MM.1S (cell line): ENCODE measurements at regions not wholly inside any gene's neighbourhood (a gene's known extent, or its start where the extent isn't known, plus 50 kb on each side); places are given as distances from the start of the nearest gene placed in this dataset.

ENCODE experiments used
- DNase-seq: peaks from one replicate; pipeline ENCODE4 v3.0.0-alpha.2; 2015
- H2AFZ ChIP-seq: fragments of 300-600 bp; sonication (generic); 2 replicates; pipeline ENCODE4 v1.6.0; 2016; ENCODE audit warnings: antibody characterized with exemption, low read length
- H3F3A ChIP-seq: fragments of 300-600 bp; sonication (generic); 2 replicates; pipeline ENCODE4 v1.6.1; 2016; ENCODE audit warnings: mild to moderate bottlenecking, antibody characterized with exemption, low read length, moderate library complexity, mixed read lengths; ENCODE audit not compliant: insufficient read depth
- H3K27ac ChIP-seq: fragments of 300-600 bp; sonication (generic); 2 replicates; pipeline ENCODE4 v1.5.1; 2016; ENCODE audit warnings: mild to moderate bottlenecking, low read length
- H3K27me3 ChIP-seq: fragments of 300-600 bp; sonication (generic); replicated peaks from 2 replicates; pipeline ENCODE4 v1.6.0; 2016; ENCODE audit warnings: low read length; ENCODE audit not compliant: insufficient read depth
- H3K36me3 ChIP-seq: fragments of 300-600 bp; sonication (generic); replicated peaks from 2 replicates; pipeline ENCODE4 v1.6.1; 2016; ENCODE audit warnings: mild to moderate bottlenecking, low read length, mixed read lengths; ENCODE audit not compliant: insufficient read depth
- H3K4me1 ChIP-seq: fragments of 300-600 bp; sonication (generic); 2 replicates; pipeline ENCODE4 v1.6.1; 2016; ENCODE audit warnings: low read length, mixed read lengths
- H3K4me2 ChIP-seq: fragments of 300-600 bp; sonication (generic); 2 replicates; pipeline ENCODE4 v1.6.0; 2016; ENCODE audit warnings: low read depth, low read length
- H3K4me3 ChIP-seq: fragments of 300-600 bp; sonication (generic); 2 replicates; pipeline ENCODE4 v1.5.1; 2016; ENCODE audit warnings: low read length, mixed read lengths
- H3K79me2 ChIP-seq: fragments of 300-600 bp; sonication (generic); 2 replicates; pipeline ENCODE4 v1.6.1; 2016; ENCODE audit warnings: mixed run types, low read length, mixed read lengths
- H3K9ac ChIP-seq: fragments of 300-600 bp; sonication (generic); 2 replicates; pipeline ENCODE4 v1.6.1; 2016; ENCODE audit warnings: low read length, mixed read lengths
- H3K9me2 ChIP-seq: fragments of 300-600 bp; sonication (generic); replicated peaks from 2 replicates; pipeline ENCODE4 v1.6.1; 2016; ENCODE audit warnings: mild to moderate bottlenecking, low read length, mixed read lengths; ENCODE audit not compliant: insufficient read depth
- H3K9me3 ChIP-seq: fragments of 300-600 bp; sonication (generic); replicated peaks from 2 replicates; pipeline ENCODE4 v1.6.1; 2016; ENCODE audit warnings: mild to moderate bottlenecking, low read length, mixed read lengths; ENCODE audit not compliant: insufficient read depth
- H4K20me1 ChIP-seq: fragments of 300-600 bp; sonication (generic); 2 replicates; pipeline ENCODE4 v1.6.1; 2016; ENCODE audit warnings: mild to moderate bottlenecking, low read length, moderate library complexity, mixed read lengths; ENCODE audit not compliant: insufficient read depth
- CTCF ChIP-seq: fragments of 300-600 bp; sonication (generic); IDR thresholded peaks from 2 replicates; pipeline ENCODE4 v1.5.1; 2016; ENCODE audit warnings: antibody characterized with exemption, low read length, mixed read lengths
- EZH2 ChIP-seq: fragments of 300-600 bp; sonication (generic); optimal IDR thresholded peaks from 2 replicates; pipeline ENCODE3; 2017; ENCODE audit warnings: low read depth, mild to moderate bottlenecking, antibody characterized with exemption, low read length, mixed read lengths
- EZH2phosphoT487 ChIP-seq: fragments of 300-600 bp; sonication (generic); IDR thresholded peaks from 2 replicates; pipeline ENCODE4 v1.6.1; 2018; ENCODE audit warnings: antibody characterized with exemption, low read length

GRCh38 chr2:234733795-234734600, 217.8 kb upstream of the SH3BP4 start:
- no peaks in the 10 kb centered on the region for H3K9me2 ChIP-seq
- H3K36me3 ChIP-seq, result no peaks in the 10 kb centered on the region
- H3K79me2 ChIP-seq, result no peaks in the 10 kb centered on the region
- H3F3A ChIP-seq, result no peaks in the 10 kb centered on the region
- no peak overlapping the region for H3K9ac ChIP-seq
- no peaks in the 10 kb centered on the region for H3K4me1 ChIP-seq
- H3K4me2 ChIP-seq, result no peak overlapping the region
- no peaks in the 10 kb centered on the region for H3K9me3 ChIP-seq
- no peaks in the 10 kb centered on the region for H4K20me1 ChIP-seq
- no peak for DNase-seq
- no peak overlapping the region for H2AFZ ChIP-seq
- H3K27me3 ChIP-seq, result no peaks in the 10 kb centered on the region
- TF ChIP-seq EZH2, result no peak
- H3K4me3 ChIP-seq, result no peak overlapping the region
- H3K27ac ChIP-seq, result no peak overlapping the region

GRCh38 chr2:234733093-234733489, 218.7 kb upstream of the SH3BP4 start:
- H3K4me3 ChIP-seq, result no peak overlapping the region
- no peaks in the 10 kb centered on the region for H3K36me3 ChIP-seq
- TF ChIP-seq EZH2phosphoT487 (no peak), CTCF (no peak), EZH2 (no peak)
- H3K27ac ChIP-seq, result no peak overlapping the region
- no peaks in the 10 kb centered on the region for H3K79me2 ChIP-seq
- H3K9me3 ChIP-seq, result no peaks in the 10 kb centered on the region
- no peak for DNase-seq
- no peaks in the 10 kb centered on the region for H3K9me2 ChIP-seq
- H3K9ac ChIP-seq, result no peak overlapping the region
- no peaks in the 10 kb centered on the region for H4K20me1 ChIP-seq
- no peak overlapping the region for H2AFZ ChIP-seq
- H3F3A ChIP-seq, result no peaks in the 10 kb centered on the region
- H3K4me2 ChIP-seq, result no peak overlapping the region
- H3K27me3 ChIP-seq, result no peaks in the 10 kb centered on the region
- no peaks in the 10 kb centered on the region for H3K4me1 ChIP-seq

GRCh38 chr2:234732404-234733092, 219.3 kb upstream of the SH3BP4 start:
- no peaks in the 10 kb centered on the region for H3F3A ChIP-seq
- H3K9ac ChIP-seq, result no peak overlapping the region
- no peak overlapping the region for H3K27ac ChIP-seq
- no peaks in the 10 kb centered on the region for H3K4me1 ChIP-seq
- H3K9me3 ChIP-seq, result no peaks in the 10 kb centered on the region
- H3K36me3 ChIP-seq, result no peaks in the 10 kb centered on the region
- DNase-seq, result no peak
- H3K27me3 ChIP-seq, result no peaks in the 10 kb centered on the region
- no peaks in the 10 kb centered on the region for H4K20me1 ChIP-seq
- no peaks in the 10 kb centered on the region for H3K9me2 ChIP-seq
- TF ChIP-seq EZH2 (no peak), EZH2phosphoT487 (no peak), CTCF (no peak)
- H3K4me3 ChIP-seq, result no peak overlapping the region
- no peak overlapping the region for H3K4me2 ChIP-seq
- no peaks in the 10 kb centered on the region for H3K79me2 ChIP-seq
- no peak overlapping the region for H2AFZ ChIP-seq

- H3K4me3 ChIP-seq, result no peak overlapping the region
- no peak overlapping the region for H3K9ac ChIP-seq
- no peaks in the 10 kb centered on the region for H3K27me3 ChIP-seq
- no peaks in the 10 kb centered on the region for H4K20me1 ChIP-seq
- H3K27ac ChIP-seq, result no peak overlapping the region
- no peaks in the 10 kb centered on the region for H3F3A ChIP-seq
- H3K9me3 ChIP-seq, result no peaks in the 10 kb centered on the region
- H3K4me1 ChIP-seq, result no peaks in the 10 kb centered on the region
- no peak overlapping the region for H2AFZ ChIP-seq
- DNase-seq, result no peak
- no peaks in the 10 kb centered on the region for H3K36me3 ChIP-seq
- no peaks in the 10 kb centered on the region for H3K79me2 ChIP-seq
- no peak overlapping the region for H3K4me2 ChIP-seq
- H3K9me2 ChIP-seq, result no peaks in the 10 kb centered on the region
- no peak for TF ChIP-seq EZH2
- TF ChIP-seq CTCF, result no peak
- TF ChIP-seq EZH2phosphoT487, result no peak
Observed at GRCh38 chr2:234731236-234731635, 220.6 kb upstream of the SH3BP4 start.
